KBM-7 (cell line): ENCODE measurements at regions not wholly inside any gene's neighbourhood (a gene's known extent, or its start where the extent isn't known, plus 50 kb on each side); places are given as distances from the start of the nearest gene placed in this dataset.

Experiments
- DNase-seq: peaks from one replicate; pipeline ENCODE4 v3.0.0-alpha.2; 2015
- in situ Hi-C: fragments of 300-500 bp; cut with MboI; formaldehyde crosslinking; loops from 2 replicates; pipeline ENCODE4 v1.14.3; 2020; ENCODE audit warnings: low sequenced_read_pairs, low pct_unique_long_range_greater_than_20kb, mixed read lengths

- no peak for DNase-seq
- in situ Hi-C loops, result no loop called here
Observed at GRCh38 chr7:42858570-42858969, 53.3 kb downstream of the C7orf25 start.

- in situ Hi-C loops, result no loop called here
- DNase-seq, result no peak
Observed at GRCh38 chr7:42856605-42856987, 55.3 kb downstream of the C7orf25 start.

- no peak for DNase-seq
- in situ Hi-C loops, result no loop called here
Observed at GRCh38 chr7:42854571-42855118, 57.2 kb downstream of the C7orf25 start.

GRCh38 chr7:42852531-42852930 is 59.3 kb downstream of the C7orf25 start:
- no peak for DNase-seq
- in situ Hi-C loops, result no loop called here

- in situ Hi-C loops, result loop anchor here (25.0 kb wide), 1 partner anchor 881 kb away; no protein-coding TSS in a partner anchor
- DNase-seq, result peak; percentile 56
Observed at GRCh38 chr7:42843205-42843800, 68.6 kb downstream of the C7orf25 start.

- no peak for DNase-seq
- in situ Hi-C loops, result loop anchor here (25.0 kb wide), 1 partner anchor 872 kb away; no protein-coding TSS in a partner anchor
Observed at GRCh38 chr7:42834676-42835075, 77.2 kb downstream of the C7orf25 start.

- in situ Hi-C loops, result loop anchor here (25.0 kb wide), 1 partner anchor 871 kb away; no protein-coding TSS in a partner anchor
- DNase-seq, result no peak
Observed at GRCh38 chr7:42833411-42833810, 78.5 kb downstream of the C7orf25 start.

- DNase-seq, result no peak
- in situ Hi-C loops, result loop anchor here (25.0 kb wide), 1 partner anchor 870 kb away; no protein-coding TSS in a partner anchor
Observed at GRCh38 chr7:42832667-42833066, 79.2 kb downstream of the C7orf25 start.

GRCh38 chr7:42831718-42832522 is 80.0 kb downstream of the C7orf25 start:
- in situ Hi-C loops, result loop anchor here (25.0 kb wide), 1 partner anchor 870 kb away; no protein-coding TSS in a partner anchor
- peak; percentile 5 for DNase-seq

GRCh38 chr7:42831006-42831717 is 80.7 kb downstream of the C7orf25 start:
- in situ Hi-C loops, result loop anchor here (25.0 kb wide), 1 partner anchor 869 kb away; no protein-coding TSS in a partner anchor
- no peak for DNase-seq

GRCh38 chr7:42812779-42813178 is 99.1 kb downstream of the C7orf25 start:
- no peak for DNase-seq
- in situ Hi-C loops, result no loop called here

GRCh38 chr7:42805601-42806000 is 106.3 kb downstream of the C7orf25 start:
- in situ Hi-C loops, result no loop called here
- no peak for DNase-seq

GRCh38 chr7:42794673-42795072 is 117.2 kb downstream of the C7orf25 start:
- in situ Hi-C loops, result no loop called here
- DNase-seq, result no peak

- in situ Hi-C loops, result no loop called here
- no peak for DNase-seq
Observed at GRCh38 chr7:42792841-42793240, 119.0 kb downstream of the C7orf25 start.

- in situ Hi-C loops, result no loop called here
- no peak for DNase-seq
Observed at GRCh38 chr7:42790196-42790595, 121.7 kb downstream of the C7orf25 start.

- no peak for DNase-seq
- in situ Hi-C loops, result no loop called here
Observed at GRCh38 chr7:42774436-42774835, 137.4 kb downstream of the C7orf25 start.

- in situ Hi-C loops, result no loop called here
- DNase-seq, result no peak
Observed at GRCh38 chr7:42770114-42770513, 141.8 kb downstream of the C7orf25 start.

- in situ Hi-C loops, result no loop called here
- no peak for DNase-seq
Observed at GRCh38 chr7:42768045-42768444, 143.8 kb downstream of the C7orf25 start.

- in situ Hi-C loops, result no loop called here
- no peak for DNase-seq
Observed at GRCh38 chr7:42766782-42767423, 145.0 kb downstream of the C7orf25 start.
